DMS 273 (cell line): ENCODE measurements at regions not wholly inside any gene's neighbourhood (a gene's known extent, or its start where the extent isn't known, plus 50 kb on each side); places are given as distances from the start of the nearest gene placed in this dataset.
"Not testable (repeated sequence)": the region's sequence is repeated elsewhere in the genome, so short reads cannot be mapped to it uniquely, and the experiment has no call there.

Experiments
- DNase-seq: peaks from one replicate; lab custom pipeline; 2025; ENCODE audit not compliant: unreplicated experiment; lab: John Stamatoyannopoulos, UW

DNA sequence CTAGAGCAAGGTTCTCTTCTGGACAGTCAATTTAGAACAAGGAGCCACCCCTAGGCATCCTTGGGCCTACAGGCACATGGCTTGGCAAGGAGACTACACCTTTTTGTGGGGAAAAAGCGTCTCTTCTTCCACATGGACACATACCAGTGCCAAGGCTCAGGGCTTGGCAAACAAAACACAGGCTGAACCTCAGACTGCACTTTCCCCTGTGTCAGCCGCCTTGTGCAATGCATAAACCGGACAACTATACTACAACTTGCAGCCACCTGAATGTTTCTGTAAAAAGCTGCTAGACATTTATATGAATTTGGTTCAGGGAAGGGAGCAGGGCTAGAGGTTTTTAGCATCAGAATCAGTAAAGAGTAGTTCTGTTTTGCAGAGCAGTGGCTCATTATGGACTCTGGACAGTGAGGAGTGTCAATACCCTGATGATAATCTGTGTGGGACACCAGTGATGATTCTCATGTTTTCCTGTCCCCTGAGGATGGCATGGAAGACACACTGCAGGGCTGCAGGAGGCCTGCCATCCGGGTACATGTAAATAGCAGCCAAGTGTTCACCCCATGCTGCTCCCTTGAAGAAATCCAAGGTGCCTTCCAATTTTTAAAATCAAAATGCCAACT lies 118.9 kb downstream of the GATA3 start:
- DNase-seq = no peak

DNA sequence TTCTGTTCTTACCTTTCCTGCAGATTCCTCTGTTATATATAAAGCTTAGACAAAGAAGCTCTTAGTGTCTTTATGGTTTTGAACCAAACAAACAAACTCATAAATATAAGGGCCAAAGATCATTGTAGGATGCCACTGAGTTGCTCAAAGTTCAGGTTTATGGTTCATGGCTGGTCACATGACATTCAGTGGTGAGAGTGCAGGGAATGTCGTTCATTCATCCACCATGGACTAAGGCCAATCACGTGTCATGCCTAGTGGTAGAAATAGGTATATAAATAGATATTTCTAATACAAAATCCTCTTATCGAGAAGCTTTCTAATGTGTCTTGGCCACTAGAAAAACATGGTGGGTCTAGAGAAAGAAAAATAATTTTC lies 119.4 kb downstream of the GATA3 start:
- DNase-seq = no peak

DNA sequence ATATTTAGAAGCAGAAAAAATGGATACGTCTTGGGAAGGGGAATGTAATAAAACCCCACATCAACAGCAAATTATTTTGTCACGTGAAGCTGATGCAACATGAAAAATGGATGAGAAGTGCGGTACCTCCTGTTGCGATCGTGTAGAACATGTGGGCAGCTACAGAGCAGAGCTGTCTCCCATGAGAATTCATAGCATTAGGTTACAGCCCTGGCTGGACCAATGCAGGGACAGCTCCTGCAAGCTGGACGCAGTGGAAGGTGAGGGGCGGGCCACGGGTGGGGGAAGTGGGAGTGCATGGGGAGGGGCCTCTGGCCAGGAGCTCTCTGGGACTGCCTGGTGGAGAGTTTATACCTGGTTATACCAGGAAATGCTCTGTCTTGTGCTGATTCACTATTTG lies 120.3 kb downstream of the GATA3 start:
- DNase-seq = no peak

DNA sequence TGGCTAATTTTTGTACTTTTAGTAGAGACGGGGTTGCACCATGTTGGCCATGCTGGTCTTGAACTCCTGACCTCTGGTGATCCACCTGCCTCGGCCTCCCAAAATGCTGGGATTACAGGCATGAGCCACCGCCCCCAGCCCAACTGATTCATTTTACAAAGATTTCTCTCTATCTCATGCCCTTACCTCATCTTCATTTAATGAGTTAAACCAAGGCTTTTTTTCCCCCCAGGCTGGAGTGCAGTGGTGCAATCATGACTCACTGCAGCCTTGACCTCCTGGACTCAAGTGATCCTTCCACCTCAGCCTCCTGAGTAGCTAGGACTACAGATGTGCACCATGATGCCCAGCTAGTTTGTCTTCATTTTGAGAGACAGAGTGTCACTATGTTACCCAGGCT lies 123.0 kb downstream of the GATA3 start:
- DNase-seq = not testable (repeated sequence)

DNA sequence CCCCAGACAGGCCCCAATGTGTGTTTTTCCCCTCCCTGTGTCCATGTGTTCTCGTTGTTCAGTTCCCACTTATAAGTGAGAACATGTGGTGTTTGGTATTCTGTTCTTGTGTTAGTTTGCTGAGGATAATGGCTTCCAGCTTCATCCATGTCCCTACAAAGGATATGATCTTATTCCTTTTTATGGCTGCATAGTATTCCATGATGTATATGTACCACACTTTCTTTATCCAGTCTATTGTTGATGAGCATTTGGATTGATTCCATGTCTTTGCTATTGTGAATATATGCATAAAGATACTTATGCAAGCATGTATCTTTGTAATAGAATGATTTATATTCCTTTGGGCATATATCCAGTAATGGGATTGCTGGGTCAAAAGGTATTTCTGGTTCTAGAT lies 125.3 kb downstream of the GATA3 start:
- DNase-seq = not testable (repeated sequence)

DNA sequence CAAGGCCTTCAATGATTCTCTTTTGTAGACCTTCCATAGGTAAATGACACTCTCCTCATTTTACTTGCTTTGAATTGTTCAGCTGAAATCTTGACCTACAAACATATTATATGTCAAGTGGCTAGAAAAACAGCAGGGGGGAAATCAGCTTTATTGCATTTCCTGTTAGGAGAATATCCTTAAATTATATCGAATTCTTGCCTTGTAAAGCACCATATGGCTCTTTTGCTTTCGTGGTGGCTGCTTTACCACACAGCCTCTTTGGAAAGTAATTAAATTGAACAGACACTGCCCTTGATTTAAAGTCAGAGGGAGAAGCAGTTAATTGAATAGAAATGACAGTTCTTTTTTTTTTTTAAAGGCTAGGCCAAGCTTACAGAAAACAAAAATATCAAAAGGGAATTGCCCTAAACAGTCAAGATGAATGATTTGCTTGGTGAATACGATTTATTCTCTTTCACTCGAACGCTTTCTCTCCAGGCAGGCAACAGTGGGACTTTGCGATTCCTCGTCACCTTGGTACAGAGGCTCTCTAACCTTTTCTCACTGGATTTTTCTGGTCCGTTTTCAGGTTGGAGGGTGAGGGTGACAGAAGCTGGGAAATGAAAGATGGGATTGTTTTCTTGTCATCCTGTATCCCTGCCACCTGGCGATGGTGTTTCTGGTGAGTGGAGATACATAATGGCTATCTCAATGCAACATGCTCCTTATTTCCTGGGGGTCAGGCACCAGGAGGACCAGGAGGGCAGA lies 126.0 kb downstream of the GATA3 start:
- DNase-seq = peak; percentile 12

DNA sequence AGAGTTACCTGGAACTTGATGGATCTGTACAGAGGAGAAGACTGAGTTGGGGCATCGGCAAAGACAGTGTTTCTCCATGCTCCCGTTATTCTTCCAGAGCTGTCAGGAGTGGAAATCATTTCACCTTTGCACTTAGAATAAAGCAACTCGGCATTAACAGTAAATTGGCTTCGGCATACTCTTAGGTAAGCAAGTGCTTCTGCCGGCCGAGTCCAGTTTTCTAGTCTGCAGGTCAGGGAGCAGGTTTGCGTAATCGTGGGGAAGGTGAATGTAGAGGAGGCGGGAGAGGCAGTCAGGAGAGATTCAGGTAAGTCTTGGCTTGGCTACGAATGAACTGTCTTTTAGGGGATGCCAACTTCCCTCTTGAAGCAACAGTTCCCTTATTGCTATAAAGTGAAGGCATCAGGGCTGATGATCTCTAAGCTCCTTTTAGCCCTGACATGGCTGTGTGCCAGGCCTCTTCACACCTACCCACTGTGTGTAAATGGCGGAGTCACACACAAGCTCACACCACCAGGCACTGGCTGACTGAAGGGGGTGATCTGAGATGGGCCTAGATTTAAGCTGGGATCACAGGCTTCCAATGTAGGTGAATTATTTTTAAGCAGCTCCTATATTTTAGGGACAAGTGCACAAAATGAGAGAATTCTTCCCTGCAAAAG lies 127.1 kb downstream of the GATA3 start:
- DNase-seq = no peak

DNA sequence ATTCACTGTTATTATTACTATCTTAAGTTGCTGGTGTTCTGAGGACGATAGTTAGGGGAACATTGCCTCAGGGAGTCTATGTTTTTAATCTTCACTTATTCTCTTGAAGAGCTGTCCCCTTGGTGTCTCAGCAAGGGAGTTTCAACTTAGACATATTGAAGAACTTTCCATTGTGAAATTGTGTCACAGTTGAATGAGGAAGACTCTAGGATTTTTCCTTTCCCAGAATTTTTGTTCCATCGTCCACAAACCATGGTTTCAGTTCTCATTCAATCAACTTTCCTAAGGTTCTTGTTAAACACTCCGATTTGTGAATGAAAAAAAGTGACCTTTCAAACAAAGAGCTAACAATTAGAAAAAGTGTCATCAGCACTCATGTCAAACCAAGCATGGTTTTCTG lies 128.3 kb downstream of the GATA3 start:
- no peak for DNase-seq

DNA sequence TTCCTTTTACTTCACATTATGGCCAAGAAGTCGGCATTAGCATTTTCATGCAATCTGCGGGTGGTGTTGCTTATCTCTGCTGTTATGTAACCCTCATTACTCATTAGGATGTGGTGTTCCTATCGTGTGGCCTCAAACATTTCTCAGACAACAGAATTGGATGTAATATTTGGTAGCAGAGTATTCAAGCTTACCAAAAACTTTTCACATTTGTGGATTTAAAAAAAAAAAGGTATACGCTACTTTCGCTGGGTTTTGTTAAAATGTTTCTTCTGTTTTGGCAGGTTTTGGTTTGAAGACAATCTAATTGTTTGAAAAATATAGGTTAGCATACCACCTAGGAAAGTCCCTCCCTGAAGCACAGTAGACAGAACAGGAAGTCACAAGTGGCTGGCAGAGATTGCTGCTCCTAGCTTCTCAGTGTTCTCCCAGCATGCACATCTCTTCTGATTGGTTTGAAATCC lies 128.8 kb downstream of the GATA3 start:
- DNase-seq = no peak

DNA sequence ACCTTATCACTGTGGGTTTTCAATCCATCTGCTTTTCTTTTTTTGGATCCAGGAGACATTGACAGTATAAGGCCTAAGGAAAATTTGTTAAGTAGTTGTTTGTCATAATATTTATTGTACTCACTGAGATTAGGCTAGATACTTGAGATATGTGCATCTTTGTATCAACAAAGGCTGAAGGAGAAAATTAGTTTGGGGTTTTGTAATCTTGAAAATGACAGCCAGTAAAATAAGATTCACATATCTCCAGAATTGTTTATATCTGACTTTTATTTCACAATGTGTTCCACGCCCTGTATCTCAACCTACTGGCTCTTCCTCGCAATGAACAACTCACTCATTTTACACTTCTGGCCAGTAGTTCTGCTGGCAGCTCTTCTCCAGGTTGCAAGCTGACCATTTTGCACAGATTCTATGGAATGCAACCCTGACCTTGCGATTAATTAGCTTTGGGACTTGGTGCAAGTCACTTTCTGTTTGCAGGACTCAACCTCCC lies 132.7 kb downstream of the GATA3 start:
- DNase-seq = no peak

DNA sequence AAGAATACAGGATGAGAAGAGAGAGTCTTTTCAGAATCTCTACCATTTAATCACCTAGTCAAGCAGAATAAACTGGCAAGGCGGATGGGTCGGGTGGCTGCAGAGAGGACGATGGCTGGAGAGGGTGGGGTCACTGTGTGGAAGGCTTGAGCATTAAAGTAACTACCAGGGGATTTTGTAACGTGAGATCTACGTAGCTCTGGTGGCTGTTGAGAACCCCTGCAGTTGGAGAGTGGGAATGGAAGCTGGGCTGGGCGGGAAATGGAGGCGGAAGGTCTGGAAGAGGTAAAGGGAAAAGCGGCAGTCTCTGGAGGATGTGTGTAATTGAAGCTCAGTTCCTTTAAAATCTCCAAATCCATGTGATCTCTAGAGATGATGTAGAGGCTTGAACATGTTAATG lies 135.0 kb downstream of the GATA3 start:
- no peak for DNase-seq

DNA sequence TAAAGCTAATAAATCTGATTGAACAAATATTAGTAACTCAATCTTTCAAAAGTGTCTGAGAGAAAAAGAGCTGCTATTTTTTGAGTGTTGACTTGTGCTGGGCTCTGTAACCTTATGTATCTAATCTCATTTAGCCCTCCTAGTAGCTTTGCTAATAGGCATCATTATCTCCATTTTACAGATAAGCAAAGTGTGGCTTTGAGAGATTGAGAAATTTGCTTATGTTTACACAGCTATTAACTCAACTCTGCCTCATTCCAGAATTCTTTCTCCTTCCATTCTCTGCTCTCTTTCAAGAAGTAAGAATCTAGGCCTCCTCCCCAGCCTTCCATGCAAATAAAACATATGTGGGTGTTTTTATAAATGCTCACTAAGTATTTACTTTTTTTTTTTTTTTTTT lies 137.8 kb downstream of the GATA3 start:
- DNase-seq = no peak

DNA sequence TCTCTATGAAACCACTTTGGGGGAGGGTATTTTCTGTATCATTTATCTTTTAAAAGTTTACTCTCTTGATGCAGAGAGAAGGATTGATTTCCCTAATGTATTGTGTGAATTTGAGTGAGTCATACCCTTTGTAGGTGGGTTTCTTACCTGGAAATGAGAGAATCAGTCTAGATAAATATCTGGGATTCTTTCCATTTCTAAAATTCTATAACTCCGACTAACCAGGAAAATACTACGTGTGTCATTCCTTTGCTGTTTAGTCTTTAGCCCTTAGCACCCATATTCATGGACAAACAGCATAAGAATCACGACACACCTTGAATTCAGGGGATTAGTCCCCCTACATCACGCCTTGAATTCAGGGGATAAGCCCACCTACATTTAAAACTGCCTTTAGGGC lies 139.1 kb downstream of the GATA3 start:
- DNase-seq = no peak

DNA sequence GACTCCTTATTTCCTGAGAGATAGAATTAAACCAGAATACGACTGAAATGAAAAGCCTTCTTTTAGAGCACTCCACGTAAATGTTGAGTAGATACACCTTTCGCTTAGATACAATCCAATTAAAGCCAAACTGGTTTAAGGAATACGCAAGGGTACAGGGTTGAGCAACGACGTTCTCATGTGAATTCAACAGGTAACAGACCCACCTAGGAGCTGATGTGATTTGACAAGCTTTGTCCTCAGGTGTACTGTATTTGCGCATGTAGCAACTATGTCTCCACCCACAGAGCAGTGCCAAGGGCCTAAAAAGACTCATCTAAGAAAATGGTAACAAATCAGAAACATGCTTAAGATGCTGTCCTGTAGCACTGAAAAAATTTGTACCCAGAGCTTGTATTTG lies 139.6 kb downstream of the GATA3 start:
- no peak for DNase-seq

DNA sequence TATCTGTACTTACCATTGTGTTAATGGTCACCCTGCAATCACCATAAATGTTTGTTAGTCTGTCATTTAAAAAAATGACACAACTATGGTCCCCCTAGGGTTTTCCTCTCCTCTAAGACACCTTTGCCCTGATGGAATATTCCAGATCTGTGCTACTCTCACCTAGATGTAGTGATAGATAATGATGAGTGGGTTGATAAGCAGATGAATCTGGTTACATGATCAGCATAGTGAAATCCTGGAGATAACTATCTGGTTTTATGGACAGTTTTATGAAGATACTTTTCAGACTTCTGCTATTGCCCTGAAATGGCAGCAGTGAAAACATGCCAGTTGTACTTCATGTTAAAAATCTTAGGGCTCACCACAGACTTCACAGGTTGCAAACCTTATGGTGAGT lies 152.4 kb downstream of the GATA3 start:
- DNase-seq = no peak

DNA sequence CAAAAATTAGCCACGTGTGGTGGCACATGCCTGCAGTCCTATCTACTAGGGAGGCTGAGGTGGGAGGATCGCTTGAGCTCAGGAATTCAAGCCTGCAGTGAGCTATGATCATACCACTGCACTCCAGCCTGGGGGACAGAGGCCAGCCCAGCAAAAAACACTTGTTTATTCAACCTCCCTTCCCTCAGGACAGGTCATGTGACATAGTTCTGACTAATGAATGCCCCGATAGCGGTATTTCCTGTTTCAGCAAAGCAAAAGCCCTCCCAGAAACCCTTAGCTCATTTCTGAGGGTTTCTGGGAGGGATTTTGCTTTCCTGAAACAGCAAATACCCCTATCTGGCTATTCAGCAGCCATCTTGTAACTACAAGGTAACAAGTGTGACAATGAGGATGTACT lies 157.1 kb downstream of the GATA3 start:
- no peak for DNase-seq

DNA sequence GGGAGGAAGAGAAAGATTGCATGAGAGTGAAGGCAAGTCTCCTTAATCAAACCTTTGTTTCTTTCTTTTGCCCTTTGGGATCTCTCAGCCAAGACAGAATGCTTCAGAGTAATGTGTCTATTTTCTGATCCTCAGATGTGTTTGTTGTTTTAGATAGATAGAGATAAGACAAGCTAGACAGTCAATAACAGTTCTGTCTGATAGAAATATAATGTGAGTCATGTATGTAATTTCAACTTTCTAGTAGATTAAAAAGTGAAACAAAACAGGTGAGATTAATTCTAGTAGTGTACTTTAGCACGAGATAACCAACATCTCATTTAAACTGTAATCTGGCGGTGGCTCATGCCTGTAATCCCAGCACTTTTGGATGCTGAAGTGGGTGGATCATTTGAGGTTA lies 159.2 kb downstream of the GATA3 start:
- DNase-seq = no peak

DNA sequence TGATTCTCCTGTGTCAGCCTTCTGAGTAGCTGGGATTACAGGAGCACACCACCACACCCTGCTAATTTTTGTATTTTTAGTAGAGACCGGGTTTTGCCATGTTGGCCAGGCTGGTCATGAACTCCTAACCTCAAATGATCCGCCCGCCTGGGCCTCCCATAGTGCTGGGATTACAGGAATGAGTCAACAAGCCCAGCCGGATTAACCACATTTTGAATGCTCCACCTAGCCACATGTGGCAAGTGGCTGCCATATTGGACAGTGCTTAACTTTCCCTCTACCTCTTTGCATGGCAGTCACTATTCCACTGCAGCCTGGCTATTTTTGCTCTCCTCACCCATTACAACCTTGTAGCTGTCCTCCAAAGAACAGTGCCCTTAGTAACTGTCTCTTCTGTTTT lies 160.1 kb downstream of the GATA3 start:
- DNase-seq = no peak

DNA sequence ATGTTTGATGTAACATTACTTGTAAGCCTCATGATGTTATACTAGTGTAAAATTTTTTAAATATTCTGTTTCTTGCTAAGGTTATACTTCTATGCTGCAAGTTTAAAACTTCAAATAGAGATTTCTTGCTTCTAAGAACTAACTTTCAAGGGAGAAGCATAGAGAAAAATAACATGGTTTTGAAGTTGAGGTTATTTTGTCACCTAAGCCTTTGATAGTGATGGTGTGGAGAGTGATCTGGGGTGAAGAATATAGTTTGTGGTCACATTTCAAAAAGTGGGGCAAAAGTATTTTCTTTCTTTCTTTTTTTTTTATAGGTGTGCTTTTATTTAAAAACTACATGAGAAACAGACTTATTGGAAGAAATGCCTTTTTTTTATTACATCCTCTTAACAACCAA lies 162.4 kb downstream of the GATA3 start:
- no peak for DNase-seq

DNA sequence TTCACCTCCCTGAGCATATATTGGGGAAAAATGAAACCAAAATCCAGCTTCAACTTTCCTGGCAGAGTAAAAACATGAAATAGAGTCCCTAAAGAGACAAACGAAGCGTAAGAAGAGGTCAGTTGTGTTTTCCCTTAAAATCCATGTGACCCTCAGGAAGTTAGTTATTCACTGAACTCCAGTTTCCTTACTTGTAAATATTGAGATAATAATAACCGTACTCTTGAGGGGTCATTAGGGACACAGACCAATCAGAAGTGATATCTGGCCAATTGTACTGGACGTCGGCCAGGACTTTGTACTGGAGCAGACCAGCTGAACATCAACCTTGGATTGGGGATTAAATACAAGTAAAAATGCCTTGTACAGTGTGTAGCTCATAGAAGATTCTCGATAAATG lies 167.0 kb downstream of the GATA3 start:
- DNase-seq = no peak

DNA sequence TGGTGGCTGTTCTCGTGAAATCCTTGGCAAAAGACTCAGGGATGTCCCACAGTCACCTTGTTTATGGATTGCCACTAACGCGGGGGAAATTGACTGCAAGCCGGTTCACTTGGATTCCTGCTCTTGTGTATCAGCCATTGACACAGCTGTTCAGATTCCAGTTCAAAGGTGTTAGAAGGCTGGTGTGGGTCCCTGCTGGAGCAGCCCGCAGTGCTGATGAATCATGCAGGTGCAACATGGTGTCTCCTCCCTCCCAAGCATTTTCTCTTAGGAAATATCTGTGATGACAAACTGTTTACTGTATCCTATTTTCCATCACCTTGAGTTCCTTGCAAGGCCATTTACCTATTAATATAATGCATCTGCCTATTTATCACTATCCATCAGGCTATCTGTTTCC lies 170.1 kb downstream of the GATA3 start:
- no peak for DNase-seq

DNA sequence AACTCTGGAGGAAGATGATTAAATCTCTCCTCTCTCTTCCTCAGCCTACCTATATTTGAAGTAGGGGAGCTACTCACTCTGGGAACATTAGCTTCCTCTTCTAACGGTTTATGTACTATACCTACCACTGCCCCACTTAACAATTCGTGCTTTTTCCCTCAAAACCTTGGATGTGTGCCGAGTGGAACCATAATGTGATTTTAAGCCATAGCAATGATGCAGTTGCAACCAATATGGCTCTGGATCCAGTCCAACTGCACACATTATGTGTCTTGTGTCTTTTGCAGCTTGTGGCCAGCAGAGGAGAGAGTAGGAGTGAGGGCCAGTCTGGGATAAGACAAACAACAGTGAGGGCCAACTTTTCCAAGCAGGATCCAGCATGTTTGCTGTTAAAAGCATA lies 170.7 kb downstream of the GATA3 start:
- DNase-seq = no peak
